ENCODE measurements at regions not wholly inside any gene's neighbourhood (a gene's known extent, or its start where the extent isn't known, plus 50 kb on each side); places are given as distances from the start of the nearest gene placed in this dataset.

DNA sequence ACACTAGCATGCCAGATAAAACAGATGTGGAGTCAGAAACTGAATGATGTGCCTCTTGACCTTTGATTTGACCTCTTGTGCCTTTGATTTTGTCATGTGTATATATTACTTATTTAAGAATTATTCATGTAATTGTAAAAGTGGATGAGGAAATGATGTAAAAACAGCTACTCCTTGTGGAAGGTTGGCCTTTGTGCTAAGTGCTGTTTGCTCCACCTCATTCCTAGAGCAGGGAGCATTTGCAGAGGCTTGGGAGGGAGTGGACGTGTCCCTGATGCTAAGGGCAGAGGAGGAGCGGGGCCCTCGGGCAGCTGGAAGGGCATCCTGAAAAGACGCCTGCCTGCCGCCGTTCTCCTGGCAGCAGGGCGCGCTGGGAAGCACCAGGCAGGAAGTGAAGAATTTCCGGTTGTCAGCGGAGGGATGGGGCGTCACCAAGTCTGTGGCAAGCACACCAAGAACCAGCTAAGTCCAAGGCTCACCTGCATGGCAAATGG is 197.6 kb upstream of the ZNF32 start:
- no peak for TF ChIP-seq CTCF (IDR thresholded peaks at IDR 0.05)
- TF ChIP-seq POLR2A (IDR thresholded peaks at IDR 0.05) = no peak
